ENCODE measurements at regions not wholly inside any gene's neighbourhood (a gene's known extent, or its start where the extent isn't known, plus 50 kb on each side); places are given as distances from the start of the nearest gene placed in this dataset.

- Histone ChIP-seq H3K4me3 (no peak overlapping the region), H3K27me3 (ENCODE audit: low read depth) (no peaks in the 10 kb centered on the region), H3K9me3 (no peaks in the 10 kb centered on the region), H3K36me3 (replicated peaks) (no peaks in the 10 kb centered on the region), H3K4me1 (no peaks in the 10 kb centered on the region)
- no peak for DNase-seq (ENCODE audit: low spot score in 2 of 2)
- in situ Hi-C loops (cut with MboI; ENCODE audit: low sequenced_read_pairs), result no loop called here
Observed at GRCh38 chr7:31228957-31229356, 111.6 kb downstream of the NEUROD6 start.

GRCh38 chr7:31214751-31215150 lies 125.8 kb downstream of the NEUROD6 start:
- no peak overlapping the region for H3K4me3 ChIP-seq
- no peaks in the 10 kb centered on the region for H3K36me3 ChIP-seq (replicated peaks)
- H3K4me1 ChIP-seq, result no peaks in the 10 kb centered on the region
- no peaks in the 10 kb centered on the region for H3K27me3 ChIP-seq (ENCODE audit: low read depth)
- in situ Hi-C loops (cut with MboI; ENCODE audit: low sequenced_read_pairs), result no loop called here
- DNase-seq (ENCODE audit: low spot score in 2 of 2), result no peak
- no peaks in the 10 kb centered on the region for H3K9me3 ChIP-seq

GRCh38 chr7:31211281-31211680 lies 129.2 kb downstream of the NEUROD6 start:
- no peak for DNase-seq (ENCODE audit: low spot score in 2 of 2)
- no peaks in the 10 kb centered on the region for H3K4me1 ChIP-seq
- no peaks in the 10 kb centered on the region for H3K9me3 ChIP-seq
- no peak overlapping the region for H3K4me3 ChIP-seq
- H3K36me3 ChIP-seq (replicated peaks), result no peaks in the 10 kb centered on the region
- in situ Hi-C loops (cut with MboI; ENCODE audit: low sequenced_read_pairs), result no loop called here
- H3K27me3 ChIP-seq (ENCODE audit: low read depth), result no peaks in the 10 kb centered on the region

- Histone ChIP-seq H3K4me3 (no peak overlapping the region), H3K4me1 (no peaks in the 10 kb centered on the region), H3K36me3 (replicated peaks) (no peaks in the 10 kb centered on the region), H3K9me3 (no peaks in the 10 kb centered on the region), H3K27me3 (ENCODE audit: low read depth) (no peaks in the 10 kb centered on the region)
- in situ Hi-C loops (cut with MboI; ENCODE audit: low sequenced_read_pairs), result no loop called here
- no peak for DNase-seq (ENCODE audit: low spot score in 2 of 2)
Observed at GRCh38 chr7:31204071-31204470, 136.5 kb downstream of the NEUROD6 start.

GRCh38 chr7:31203551-31203950 lies 137.0 kb downstream of the NEUROD6 start:
- Histone ChIP-seq H3K36me3 (replicated peaks) (no peaks in the 10 kb centered on the region), H3K27me3 (ENCODE audit: low read depth) (no peaks in the 10 kb centered on the region), H3K9me3 (no peaks in the 10 kb centered on the region), H3K4me3 (no peak overlapping the region), H3K4me1 (no peaks in the 10 kb centered on the region)
- no peak for DNase-seq (ENCODE audit: low spot score in 2 of 2)
- in situ Hi-C loops (cut with MboI; ENCODE audit: low sequenced_read_pairs), result no loop called here

- H3K27me3 ChIP-seq (ENCODE audit: low read depth), result no peaks in the 10 kb centered on the region
- no peak for DNase-seq (ENCODE audit: low spot score in 2 of 2)
- no peak overlapping the region for H3K4me3 ChIP-seq
- in situ Hi-C loops (cut with MboI; ENCODE audit: low sequenced_read_pairs), result no loop called here
- no peaks in the 10 kb centered on the region for H3K9me3 ChIP-seq
- no peaks in the 10 kb centered on the region for H3K4me1 ChIP-seq
- H3K36me3 ChIP-seq (replicated peaks), result no peaks in the 10 kb centered on the region
Observed at GRCh38 chr7:31202801-31203200, 137.7 kb downstream of the NEUROD6 start.

GRCh38 chr7:31192986-31193385 lies 140.9 kb downstream of the ADCYAP1R1 start:
- no peaks in the 10 kb centered on the region for H3K36me3 ChIP-seq (replicated peaks)
- peak; percentile 55 to 78 for DNase-seq (ENCODE audit: low spot score in 2 of 2)
- H3K9me3 ChIP-seq, result no peaks in the 10 kb centered on the region
- H3K27me3 ChIP-seq (ENCODE audit: low read depth), result no peaks in the 10 kb centered on the region
- H3K4me1 ChIP-seq, result no peaks in the 10 kb centered on the region
- in situ Hi-C loops (cut with MboI; ENCODE audit: low sequenced_read_pairs), result no loop called here
- no peak overlapping the region for H3K4me3 ChIP-seq

GRCh38 chr7:31190906-31191305 lies 138.8 kb downstream of the ADCYAP1R1 start:
- no peak overlapping the region for H3K4me3 ChIP-seq
- H3K27me3 ChIP-seq (ENCODE audit: low read depth), result no peaks in the 10 kb centered on the region
- no peak for DNase-seq (ENCODE audit: low spot score in 2 of 2)
- no peaks in the 10 kb centered on the region for H3K4me1 ChIP-seq
- H3K9me3 ChIP-seq, result no peaks in the 10 kb centered on the region
- in situ Hi-C loops (cut with MboI; ENCODE audit: low sequenced_read_pairs), result no loop called here
- H3K36me3 ChIP-seq (replicated peaks), result no peaks in the 10 kb centered on the region

GRCh38 chr7:31186202-31186601 lies 134.1 kb downstream of the ADCYAP1R1 start:
- Histone ChIP-seq H3K36me3 (replicated peaks) (no peaks in the 10 kb centered on the region), H3K27me3 (ENCODE audit: low read depth) (no peaks in the 10 kb centered on the region), H3K9me3 (no peaks in the 10 kb centered on the region), H3K4me3 (no peak overlapping the region), H3K4me1 (no peaks in the 10 kb centered on the region)
- peak; percentile 9 for DNase-seq (ENCODE audit: low spot score in 2 of 2)
- in situ Hi-C loops (cut with MboI; ENCODE audit: low sequenced_read_pairs), result no loop called here

- no peaks in the 10 kb centered on the region for H3K9me3 ChIP-seq
- H3K27me3 ChIP-seq (ENCODE audit: low read depth), result peaks cover 4% of the 10 kb centered on the region; the same call in 1 of the 2 replicates
- no peaks in the 10 kb centered on the region for H3K4me1 ChIP-seq
- no peak for DNase-seq (ENCODE audit: low spot score in 2 of 2)
- in situ Hi-C loops (cut with MboI; ENCODE audit: low sequenced_read_pairs), result no loop called here
- H3K36me3 ChIP-seq (replicated peaks), result no peaks in the 10 kb centered on the region
- H3K4me3 ChIP-seq, result no peak overlapping the region
Observed at GRCh38 chr7:31175672-31176071, 123.6 kb downstream of the ADCYAP1R1 start.

GRCh38 chr7:31171984-31172383 lies 119.9 kb downstream of the ADCYAP1R1 start:
- in situ Hi-C loops (cut with MboI; ENCODE audit: low sequenced_read_pairs), result no loop called here
- Histone ChIP-seq H3K4me3 (no peak overlapping the region), H3K27me3 (ENCODE audit: low read depth) (peaks cover 4% of the 10 kb centered on the region; the same call in 1 of the 2 replicates)

GRCh38 chr7:31171216-31171785 lies 119.2 kb downstream of the ADCYAP1R1 start:
- no peaks in the 10 kb centered on the region for H3K36me3 ChIP-seq (replicated peaks)
- in situ Hi-C loops (cut with MboI; ENCODE audit: low sequenced_read_pairs), result no loop called here
- H3K27me3 ChIP-seq (ENCODE audit: low read depth), result peaks cover 4% of the 10 kb centered on the region; the same call in 1 of the 2 replicates
- no peaks in the 10 kb centered on the region for H3K9me3 ChIP-seq
- H3K4me3 ChIP-seq, result no peak overlapping the region
- DNase-seq (ENCODE audit: low spot score in 2 of 2), result no peak
- H3K4me1 ChIP-seq, result no peaks in the 10 kb centered on the region

More at GRCh38 chr7:31171984-31172383, 119.9 kb downstream of the ADCYAP1R1 start:
- Histone ChIP-seq H3K4me1 (no peaks in the 10 kb centered on the region), H3K36me3 (replicated peaks) (no peaks in the 10 kb centered on the region), H3K9me3 (no peaks in the 10 kb centered on the region)
- no peak for DNase-seq (ENCODE audit: low spot score in 2 of 2)
